Esophagus squamous epithelium (tissue), 5 donors: ENCODE measurements at regions not wholly inside any gene's neighbourhood (a gene's known extent, or its start where the extent isn't known, plus 50 kb on each side); places are given as distances from the start of the nearest gene placed in this dataset.

Experiments used
- DNase-seq: peaks from one replicate; lab custom pipeline; 2025; lab: John Stamatoyannopoulos, UW
- H3K27ac ChIP-seq, 4 donors: fragments of 200-600 bp; sonication (generic); one replicate each; pipeline ENCODE4 v1.5.1; 2016 to 2019; ENCODE audit warnings: mild to moderate bottlenecking in 1 of 4
- H3K27me3 ChIP-seq, 4 donors: fragments of 200-600 bp; sonication (generic); 1 replicate in 3 of 4; 2 replicates in 1 of 4; pipeline versions ENCODE4 v1.5.1 to v1.6.0; 2017 to 2021; ENCODE audit warnings: antibody characterized with exemption in 1 of 4
- H3K36me3 ChIP-seq, 3 donors: fragments of 200-600 bp; sonication (generic); one replicate each; pipeline ENCODE4 v1.5.1; 2016 to 2019
- H3K4me1 ChIP-seq, 3 donors: fragments of 200-600 bp; sonication (generic); one replicate each; pipeline ENCODE4 v1.5.1; 2017 to 2019
- H3K4me3 ChIP-seq, 4 donors: fragments of 200-600 bp; sonication (generic); 1 replicate in 3 of 4; 2 replicates in 1 of 4; pipeline ENCODE4 v1.5.1; 2016 to 2019; ENCODE audit warnings: mild to moderate bottlenecking in 2 of 4, moderate library complexity in 1 of 4
- H3K9me3 ChIP-seq, 3 donors: fragments of 200-600 bp; sonication (generic); one replicate each; pipeline ENCODE4 v1.5.1; 2016 to 2019
- CTCF ChIP-seq, 6 experiments: fragments of 450-650 bp in 4 of 6; fragments of 200-600 bp in 2 of 6; sonication (generic) in 2 of 6; IDR thresholded peaks; one replicate each; pipeline ENCODE4 v1.5.1; 2016 to 2019; ENCODE audit warnings: antibody characterized with exemption in 6 of 6, mild to moderate bottlenecking in 4 of 6, moderate library complexity in 4 of 6
- POLR2A ChIP-seq, 4 donors: fragments of 450-650 bp; IDR thresholded peaks; one replicate each; pipeline ENCODE4 v1.6.1; 2017; ENCODE audit warnings: antibody characterized with exemption in 4 of 4, mild to moderate bottlenecking in 4 of 4, moderate library complexity in 3 of 4
- WGBS, 2 donors: methylation state at CpG; one replicate each; pipeline ENCODE4 v1.1.5; 2018; 5-methylcytosine and 5-hydroxymethylcytosine counted together
- intact Hi-C: fragments of 100-400 bp; cut with DNase I; formaldehyde crosslinking; loops from one replicate; pipeline ENCODE4 v1.15.0; 2022
- donor health status: DM: yes; HTN: yes; CAD: no.

GRCh38 chr2:65580824-65581223, 148.4 kb upstream of the SPRED2 start:
- TF ChIP-seq CTCF (IDR thresholded peaks at IDR 0.05) (no peak), POLR2A (IDR thresholded peaks at IDR 0.05) (no peak)
- Histone ChIP-seq H3K4me1 (peaks cover 0 to 18% (median 5%) of the 10 kb centered on the region in 3 donors), H3K36me3 (no peaks in the 10 kb centered on the region), H3K27ac (no peak overlapping the region), H3K27me3 (peaks cover 0 to 9% (median 0%) of the 10 kb centered on the region in 4 donors), H3K9me3 (no peaks in the 10 kb centered on the region), H3K4me3 (no peak overlapping the region)
- no peak for DNase-seq
- WGBS, 2 donors = 75 to 81% methylated on average over 5 to 6 of the region's 6 CpGs
- intact Hi-C loops = no loop called here

- H3K27me3 ChIP-seq = peaks cover 0 to 9% (median 0%) of the 10 kb centered on the region in 4 donors
- 80% methylated on average over 7 to 9 of the region's 10 CpGs for WGBS, 2 donors
- no peaks in the 10 kb centered on the region for H3K36me3 ChIP-seq
- H3K9me3 ChIP-seq = no peaks in the 10 kb centered on the region
- no peak overlapping the region for H3K4me3 ChIP-seq
- peaks cover 0 to 18% (median 5%) of the 10 kb centered on the region in 3 donors for H3K4me1 ChIP-seq
- DNase-seq = no peak
- TF ChIP-seq CTCF (IDR thresholded peaks at IDR 0.05) (no peak), POLR2A (IDR thresholded peaks at IDR 0.05) (no peak)
- intact Hi-C loops = no loop called here
- no peak overlapping the region for H3K27ac ChIP-seq
Measured at GRCh38 chr2:65579506-65580235, 147.3 kb upstream of the SPRED2 start.

GRCh38 chr2:65577654-65578053, 145.3 kb upstream of the SPRED2 start:
- no peak for DNase-seq
- TF ChIP-seq CTCF (IDR thresholded peaks at IDR 0.05) = no peak
- Histone ChIP-seq H3K4me3 (no peak overlapping the region), H3K9me3 (no peaks in the 10 kb centered on the region), H3K4me1 (peaks cover 0 to 18% (median 5%) of the 10 kb centered on the region in 3 donors), H3K27ac (peak overlapping the region in 1 of 4 donors; percentile 59), H3K36me3 (no peaks in the 10 kb centered on the region), H3K27me3 (peaks cover 0 to 9% (median 0%) of the 10 kb centered on the region in 4 donors)
- intact Hi-C loops = no loop called here
- WGBS, 2 donors = 78 to 83% methylated on average over 5 of the region's 5 CpGs

- no peaks in the 10 kb centered on the region for H3K36me3 ChIP-seq
- no peak for DNase-seq
- H3K27ac ChIP-seq = peak overlapping the region in 3 of 4 donors; percentile 34 to 59 (median 45)
- intact Hi-C loops = no loop called here
- no peak overlapping the region for H3K4me3 ChIP-seq
- H3K27me3 ChIP-seq = peaks cover 0 to 9% (median 0%) of the 10 kb centered on the region in 4 donors
- H3K9me3 ChIP-seq = no peaks in the 10 kb centered on the region
- no peak for TF ChIP-seq POLR2A (IDR thresholded peaks at IDR 0.05)
- TF ChIP-seq CTCF (IDR thresholded peaks at IDR 0.05) = no peak
- WGBS, 2 donors = 24 to 25% methylated on average over 12 of the region's 12 CpGs
- H3K4me1 ChIP-seq = peaks cover 0 to 18% (median 5%) of the 10 kb centered on the region in 3 donors
Measured at GRCh38 chr2:65576861-65577601, 144.6 kb upstream of the SPRED2 start.

GRCh38 chr2:65576278-65576677, 143.9 kb upstream of the SPRED2 start:
- no peak overlapping the region for H3K27ac ChIP-seq
- intact Hi-C loops = no loop called here

More at GRCh38 chr2:65576278-65576677, 143.9 kb upstream of the SPRED2 start:
- 89 to 100% methylated on average over 1 of the region's 1 CpG for WGBS, 2 donors
- Histone ChIP-seq H3K27me3 (peaks cover 0 to 9% (median 0%) of the 10 kb centered on the region in 4 donors), H3K4me1 (peaks cover 0 to 18% (median 5%) of the 10 kb centered on the region in 3 donors), H3K4me3 (no peak overlapping the region), H3K36me3 (no peaks in the 10 kb centered on the region), H3K9me3 (no peaks in the 10 kb centered on the region)
- no peak for TF ChIP-seq CTCF (IDR thresholded peaks at IDR 0.05)
- TF ChIP-seq POLR2A (IDR thresholded peaks at IDR 0.05) = no peak
- DNase-seq = no peak
